ELF-1 (cell line): ENCODE measurements at regions not wholly inside any gene's neighbourhood (a gene's known extent, or its start where the extent isn't known, plus 50 kb on each side); places are given as distances from the start of the nearest gene placed in this dataset.
"Not testable (repeated sequence)": the region's sequence is repeated elsewhere in the genome, so short reads cannot be mapped to it uniquely, and the experiment has no call there.

Experiments
- DNase-seq: peaks from one replicate; pipeline ENCODE4 v3.0.0-alpha.2; 2016; ENCODE audit warnings: low read depth, low spot score

GRCh38 chr14:106509807-106510206 lies 983.4 kb downstream of the TMEM121 start:
- DNase-seq, result no peak

GRCh38 chr14:106511006-106511799 lies 984.8 kb downstream of the TMEM121 start:
- DNase-seq, result no peak

GRCh38 chr14:106511800-106512198 lies 985.4 kb downstream of the TMEM121 start:
- DNase-seq, result no peak

DNA sequence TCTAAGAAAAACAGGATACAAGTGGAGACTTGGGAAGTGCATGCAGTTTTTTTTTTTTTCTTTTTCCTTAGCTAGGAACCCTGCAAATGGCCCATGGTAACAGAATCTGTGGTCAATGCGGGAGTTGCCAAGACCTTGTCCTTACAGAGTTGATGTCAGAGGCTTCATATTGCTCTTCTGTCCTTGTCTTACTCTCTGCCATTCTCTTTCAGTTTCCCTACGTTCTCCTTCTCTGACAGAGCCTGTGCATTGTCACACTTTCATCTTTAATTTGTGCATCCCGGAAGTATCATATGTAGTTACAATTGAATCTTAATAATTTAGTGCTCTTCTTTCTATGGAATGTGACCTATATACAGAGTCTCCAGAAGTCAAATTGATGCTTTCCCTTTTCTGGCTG lies 986.9 kb downstream of the TMEM121 start:
- no peak for DNase-seq

GRCh38 chr14:106518054-106518943 lies 991.9 kb downstream of the TMEM121 start:
- no peak for DNase-seq

- DNase-seq, result not testable (repeated sequence)
Observed at GRCh38 chr14:106522118-106522517, 995.7 kb downstream of the TMEM121 start.

DNA sequence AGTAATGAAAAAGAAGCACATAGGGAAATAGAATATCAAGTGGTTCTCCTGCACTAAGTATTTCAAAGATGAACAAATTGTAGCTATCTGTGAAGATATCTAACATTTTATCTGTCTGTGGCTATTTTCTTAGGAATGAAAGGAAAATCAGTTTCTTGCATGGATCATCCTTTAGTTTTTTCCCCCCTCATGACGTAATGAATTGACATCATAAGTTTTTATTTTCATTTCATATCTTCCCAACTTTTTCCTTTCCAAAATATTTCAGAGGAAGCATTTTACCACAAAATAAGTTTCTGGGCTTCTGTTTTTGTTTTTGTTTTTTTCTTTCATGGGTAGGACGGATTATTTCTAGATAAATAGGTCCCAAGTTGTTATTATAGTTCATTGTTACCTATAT lies 996.6 kb downstream of the TMEM121 start:
- DNase-seq, result no peak

DNA sequence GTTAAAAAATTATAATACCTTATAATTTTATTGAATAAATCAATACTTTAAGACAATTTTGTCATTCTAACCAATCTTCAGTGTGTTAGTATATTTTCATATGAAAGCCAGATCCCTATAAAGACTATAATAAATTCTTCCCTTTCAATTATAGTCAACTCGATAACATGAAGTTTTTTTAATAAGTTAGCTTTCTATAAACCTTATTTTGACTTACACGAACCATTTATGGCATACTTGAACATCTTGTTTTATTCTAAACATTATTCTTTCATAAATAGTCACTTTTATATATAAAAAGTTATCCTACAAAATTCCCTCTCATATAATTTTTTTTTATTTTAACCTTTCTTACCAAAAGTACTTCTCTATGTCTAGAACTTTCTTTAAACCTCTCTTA lies 1002.3 kb downstream of the TMEM121 start:
- no peak for DNase-seq

GRCh38 chr14:106530031-106530422 lies 1003.6 kb downstream of the TMEM121 start:
- DNase-seq, result no peak

GRCh38 chr14:106530423-106531107 lies 1004.2 kb downstream of the TMEM121 start:
- DNase-seq, result peak; percentile 4

GRCh38 chr14:106537597-106537996 lies 1011.2 kb downstream of the TMEM121 start:
- not testable (repeated sequence) for DNase-seq

GRCh38 chr14:106538201-106538600 lies 1011.8 kb downstream of the TMEM121 start:
- no peak for DNase-seq

- no peak for DNase-seq
Observed at GRCh38 chr14:106547735-106548434, 1021.5 kb downstream of the TMEM121 start.

DNA sequence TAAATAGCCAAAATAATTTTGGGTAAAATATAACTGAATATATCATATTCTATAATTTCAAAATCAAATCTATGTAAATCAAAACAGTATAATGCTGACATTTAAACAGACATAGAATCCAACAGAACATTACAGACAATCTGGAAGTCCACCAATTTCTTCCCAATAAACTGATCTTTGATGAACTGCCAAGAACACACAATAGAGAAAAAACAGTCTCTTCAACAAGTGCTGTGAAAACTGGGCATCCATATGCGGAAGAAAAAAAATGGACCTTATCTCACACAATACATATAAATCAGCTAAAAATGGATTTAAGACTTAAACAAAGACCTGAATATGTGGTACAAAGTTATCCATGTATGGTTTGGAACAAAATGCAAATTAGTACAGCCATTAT lies 1022.7 kb downstream of the TMEM121 start:
- DNase-seq, result no peak

- DNase-seq, result no peak
Observed at GRCh38 chr14:106551265-106551664, 1024.9 kb downstream of the TMEM121 start.

DNA sequence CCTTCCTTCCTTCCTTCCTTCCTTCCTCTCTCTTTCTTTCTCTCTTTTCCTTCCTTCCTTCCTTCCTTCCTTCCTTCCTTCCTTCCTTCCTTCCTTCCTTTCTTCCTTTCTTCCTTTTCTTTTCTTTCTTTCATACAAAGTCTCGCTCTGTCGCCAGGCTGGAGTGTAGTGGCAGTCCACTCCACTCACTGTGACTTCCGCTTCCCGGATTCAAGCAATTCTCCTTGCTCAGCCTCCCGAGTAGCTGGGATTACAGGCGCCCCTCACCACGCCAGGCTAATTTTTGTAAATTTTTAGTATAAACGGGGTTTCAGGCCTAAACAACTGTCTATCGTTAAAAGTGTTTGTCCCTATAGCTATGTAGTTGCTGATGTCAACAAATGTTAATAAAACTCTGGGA lies 1029.8 kb downstream of the TMEM121 start:
- not testable (repeated sequence) for DNase-seq

- DNase-seq, result peak; percentile 11
Observed at GRCh38 chr14:106556665-106557289, 1030.4 kb downstream of the TMEM121 start.

DNA sequence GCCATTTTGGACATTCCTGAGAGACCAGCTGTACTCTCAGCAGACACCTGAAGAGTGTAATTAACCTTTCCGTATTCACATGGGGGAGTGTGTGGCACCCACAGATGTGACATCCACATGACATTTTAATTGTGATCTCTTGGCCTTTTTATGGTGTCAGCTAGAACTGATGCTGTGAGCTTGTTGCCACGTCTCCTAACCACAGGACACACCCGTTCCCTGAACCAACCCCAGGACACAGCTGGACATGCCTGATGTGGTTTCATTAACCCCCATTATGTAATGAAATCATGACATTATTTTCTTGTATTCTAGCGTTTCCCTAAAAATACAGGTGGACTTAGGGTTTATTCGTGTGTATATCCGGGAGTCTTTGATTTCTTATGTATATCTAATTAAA lies 1036.1 kb downstream of the TMEM121 start:
- DNase-seq, result no peak

DNA sequence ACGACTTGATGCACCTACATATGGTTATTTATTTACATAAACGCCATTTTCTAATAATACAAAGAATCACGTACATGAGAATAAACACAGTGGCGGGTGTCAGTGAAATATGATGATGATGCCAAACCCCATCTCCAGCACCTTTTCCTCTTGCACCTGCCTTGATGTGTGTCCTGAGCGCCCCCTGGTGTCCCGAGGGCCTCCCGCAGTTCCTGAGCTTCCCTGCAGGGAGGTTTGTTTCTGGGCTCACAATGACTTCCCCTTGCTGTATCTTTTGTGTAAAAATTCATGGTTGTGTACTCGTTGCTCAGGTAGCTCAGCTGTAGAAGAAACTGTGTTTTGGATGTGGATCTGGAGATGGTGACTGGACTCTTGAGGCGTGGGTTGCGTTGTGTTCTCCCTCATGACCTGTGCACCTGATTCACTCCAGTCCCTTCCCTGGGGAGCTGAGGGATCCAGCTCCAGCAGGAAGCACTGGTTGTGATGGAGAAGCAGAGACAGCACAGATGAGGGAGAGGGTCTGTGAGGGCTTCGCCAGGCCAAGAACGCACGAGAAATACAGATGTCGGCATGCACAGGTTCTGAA lies 1037.8 kb downstream of the TMEM121 start:
- peak; percentile 1 for DNase-seq

DNA sequence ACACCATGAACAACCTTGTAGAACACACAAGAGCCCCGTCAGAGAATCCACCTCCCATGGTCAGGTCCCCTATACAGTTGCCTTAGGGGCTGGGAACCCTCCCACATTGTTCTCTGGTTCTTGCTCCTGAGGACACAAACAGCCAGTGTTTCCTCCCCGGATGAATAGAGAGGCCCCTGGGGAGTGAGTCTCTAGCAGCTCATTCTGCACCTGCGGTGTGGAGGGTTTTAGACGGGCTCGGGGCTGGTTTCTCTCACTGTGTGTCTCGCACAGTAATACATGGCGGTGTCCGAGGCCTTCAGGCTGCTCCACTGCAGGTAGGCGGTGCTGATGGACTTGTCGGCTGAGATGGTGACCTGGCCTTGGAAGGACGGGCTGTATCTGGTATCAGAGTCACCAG lies 1052.1 kb downstream of the TMEM121 start:
- no peak for DNase-seq

GRCh38 chr14:106579084-106579483 lies 1052.7 kb downstream of the TMEM121 start:
- DNase-seq, result no peak
